ENCODE measurements at regions not wholly inside any gene's neighbourhood (a gene's known extent, or its start where the extent isn't known, plus 50 kb on each side); places are given as distances from the start of the nearest gene placed in this dataset.

DNA sequence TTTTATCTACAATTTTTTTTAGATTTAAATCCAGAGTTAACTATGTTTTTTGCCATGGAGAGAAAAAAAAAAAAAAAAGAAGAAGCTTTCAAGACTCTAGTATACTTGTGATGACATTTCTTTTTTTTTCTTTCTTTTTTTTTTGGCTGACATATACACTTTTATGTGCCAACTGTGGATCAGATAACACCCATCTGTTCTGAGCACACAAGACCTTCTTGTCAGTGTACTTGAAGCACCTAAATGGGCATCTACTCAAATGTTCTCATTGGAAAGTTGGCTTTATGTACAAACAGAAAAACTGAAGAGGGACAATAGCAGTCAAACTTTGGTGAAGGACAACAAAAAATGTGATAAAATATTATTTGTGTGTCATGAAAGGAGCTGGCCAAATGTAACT is 904.5 kb downstream of the GRIK2 start:
- Mint-ChIP-seq H3K36me3 (ENCODE audit: low read depth) (no peaks in the 10 kb centered on the region), H3K4me1 (ENCODE audit: low read depth) (no peaks in the 10 kb centered on the region), H3K27me3 (no peaks in the 10 kb centered on the region), H3K27ac (no peak overlapping the region), H3K9me3 (peaks cover 10% of the 10 kb centered on the region), H3K4me3 (no peak overlapping the region)
- TF ChIP-seq, protein P1, sequence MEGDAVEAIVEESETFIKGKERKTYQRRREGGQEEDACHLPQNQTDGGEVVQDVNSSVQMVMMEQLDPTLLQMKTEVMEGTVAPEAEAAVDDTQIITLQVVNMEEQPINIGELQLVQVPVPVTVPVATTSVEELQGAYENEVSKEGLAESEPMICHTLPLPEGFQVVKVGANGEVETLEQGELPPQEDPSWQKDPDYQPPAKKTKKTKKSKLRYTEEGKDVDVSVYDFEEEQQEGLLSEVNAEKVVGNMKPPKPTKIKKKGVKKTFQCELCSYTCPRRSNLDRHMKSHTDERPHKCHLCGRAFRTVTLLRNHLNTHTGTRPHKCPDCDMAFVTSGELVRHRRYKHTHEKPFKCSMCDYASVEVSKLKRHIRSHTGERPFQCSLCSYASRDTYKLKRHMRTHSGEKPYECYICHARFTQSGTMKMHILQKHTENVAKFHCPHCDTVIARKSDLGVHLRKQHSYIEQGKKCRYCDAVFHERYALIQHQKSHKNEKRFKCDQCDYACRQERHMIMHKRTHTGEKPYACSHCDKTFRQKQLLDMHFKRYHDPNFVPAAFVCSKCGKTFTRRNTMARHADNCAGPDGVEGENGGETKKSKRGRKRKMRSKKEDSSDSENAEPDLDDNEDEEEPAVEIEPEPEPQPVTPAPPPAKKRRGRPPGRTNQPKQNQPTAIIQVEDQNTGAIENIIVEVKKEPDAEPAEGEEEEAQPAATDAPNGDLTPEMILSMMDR (IDR thresholded peaks at IDR 0.05) = no peak
- ChIA-PET CTCF (no interaction called here), POLR2A (no interaction called here)
- intact Hi-C loops (cut with micrococcal nuclease) = no loop called here
- DNase-seq = no peak
- no peak for ATAC-seq

Data from activated CD8-positive, alpha-beta T cell treated with anti-CD3 and anti-CD28 coated beads for 36 hours (primary cell).